Ishikawa (cell line): ENCODE measurements at regions not wholly inside any gene's neighbourhood (a gene's known extent, or its start where the extent isn't known, plus 50 kb on each side); places are given as distances from the start of the nearest gene placed in this dataset.

Source experiments
- CEBPB ChIP-seq: IDR thresholded peaks from 2 replicates; pipeline ENCODE4 v1.6.1; 2012
- CREB1 ChIP-seq: IDR thresholded peaks from 2 replicates; pipeline ENCODE4 v1.6.1; 2012; ENCODE audit warnings: low read depth
- EGR1 ChIP-seq: IDR thresholded peaks from 2 replicates; pipeline ENCODE4 v1.6.1; 2012
- EP300 ChIP-seq: IDR thresholded peaks from 2 replicates; pipeline ENCODE4 v1.6.1; 2012; ENCODE audit warnings: borderline replicate concordance
- FOXM1 ChIP-seq: IDR thresholded peaks from 2 replicates; pipeline ENCODE4 v1.6.1; 2012; ENCODE audit warnings: low read depth, borderline replicate concordance
- NFIC ChIP-seq: IDR thresholded peaks from 2 replicates; pipeline ENCODE4 v1.6.1; 2012
- RAD21 ChIP-seq: IDR thresholded peaks from 2 replicates; pipeline ENCODE4 v1.6.1; 2012; ENCODE audit warnings: low read depth
- TAF1 ChIP-seq: IDR thresholded peaks from 2 replicates; pipeline ENCODE4 v1.6.1; 2012; ENCODE audit warnings: low read depth, mild to moderate bottlenecking
- TCF12 ChIP-seq: IDR thresholded peaks from 2 replicates; pipeline ENCODE4 v1.6.1; 2012; ENCODE audit warnings: low read depth
- TEAD4 ChIP-seq: IDR thresholded peaks from 2 replicates; pipeline ENCODE4 v1.6.1; 2012
- YY1 ChIP-seq: IDR thresholded peaks from 2 replicates; pipeline ENCODE4 v1.6.1; 2012; ENCODE audit warnings: low read depth
- ZBTB7A ChIP-seq: IDR thresholded peaks from 2 replicates; pipeline ENCODE4 v1.6.1; 2012; ENCODE audit warnings: low read depth
- TF ChIP-seq, protein P1 (sequence below): IDR thresholded peaks from 2 replicates; pipeline ENCODE4 v1.6.1; 2012
- TF ChIP-seq, protein P2 (sequence below): IDR thresholded peaks from 2 replicates; pipeline ENCODE4 v1.6.1; 2012; ENCODE audit warnings: low read depth, mild to moderate bottlenecking

DNA sequence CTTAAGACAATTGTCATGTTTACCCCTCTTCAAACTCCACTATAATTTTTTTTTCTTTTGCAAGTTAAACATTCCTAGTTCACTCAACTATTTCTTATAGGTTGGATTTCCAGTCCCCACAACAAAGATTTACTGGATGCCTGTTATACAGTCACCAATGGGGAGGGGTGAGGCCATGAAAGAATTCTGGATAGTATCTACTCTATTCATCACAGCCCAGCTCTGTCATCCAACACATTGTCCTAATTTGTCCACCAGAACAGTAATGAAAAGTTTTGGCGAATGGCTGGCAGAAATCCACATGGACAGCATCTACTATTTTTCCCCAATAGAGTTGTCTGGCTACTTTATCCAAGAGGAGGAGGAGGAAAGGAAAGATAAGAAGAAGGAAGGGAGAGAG, 192.7 kb upstream of the S100G start:
- no peak for TF ChIP-seq TCF12
- TF ChIP-seq TEAD4 = no peak
- TF ChIP-seq, protein P1, sequence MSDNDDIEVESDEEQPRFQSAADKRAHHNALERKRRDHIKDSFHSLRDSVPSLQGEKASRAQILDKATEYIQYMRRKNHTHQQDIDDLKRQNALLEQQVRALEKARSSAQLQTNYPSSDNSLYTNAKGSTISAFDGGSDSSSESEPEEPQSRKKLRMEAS = no peak
- no peak for TF ChIP-seq YY1
- TF ChIP-seq TAF1 = no peak
- no peak for TF ChIP-seq NFIC
- no peak for TF ChIP-seq EP300
- no peak for TF ChIP-seq RAD21
- TF ChIP-seq CEBPB = no peak
- TF ChIP-seq ZBTB7A = no peak
- TF ChIP-seq, protein P2, sequence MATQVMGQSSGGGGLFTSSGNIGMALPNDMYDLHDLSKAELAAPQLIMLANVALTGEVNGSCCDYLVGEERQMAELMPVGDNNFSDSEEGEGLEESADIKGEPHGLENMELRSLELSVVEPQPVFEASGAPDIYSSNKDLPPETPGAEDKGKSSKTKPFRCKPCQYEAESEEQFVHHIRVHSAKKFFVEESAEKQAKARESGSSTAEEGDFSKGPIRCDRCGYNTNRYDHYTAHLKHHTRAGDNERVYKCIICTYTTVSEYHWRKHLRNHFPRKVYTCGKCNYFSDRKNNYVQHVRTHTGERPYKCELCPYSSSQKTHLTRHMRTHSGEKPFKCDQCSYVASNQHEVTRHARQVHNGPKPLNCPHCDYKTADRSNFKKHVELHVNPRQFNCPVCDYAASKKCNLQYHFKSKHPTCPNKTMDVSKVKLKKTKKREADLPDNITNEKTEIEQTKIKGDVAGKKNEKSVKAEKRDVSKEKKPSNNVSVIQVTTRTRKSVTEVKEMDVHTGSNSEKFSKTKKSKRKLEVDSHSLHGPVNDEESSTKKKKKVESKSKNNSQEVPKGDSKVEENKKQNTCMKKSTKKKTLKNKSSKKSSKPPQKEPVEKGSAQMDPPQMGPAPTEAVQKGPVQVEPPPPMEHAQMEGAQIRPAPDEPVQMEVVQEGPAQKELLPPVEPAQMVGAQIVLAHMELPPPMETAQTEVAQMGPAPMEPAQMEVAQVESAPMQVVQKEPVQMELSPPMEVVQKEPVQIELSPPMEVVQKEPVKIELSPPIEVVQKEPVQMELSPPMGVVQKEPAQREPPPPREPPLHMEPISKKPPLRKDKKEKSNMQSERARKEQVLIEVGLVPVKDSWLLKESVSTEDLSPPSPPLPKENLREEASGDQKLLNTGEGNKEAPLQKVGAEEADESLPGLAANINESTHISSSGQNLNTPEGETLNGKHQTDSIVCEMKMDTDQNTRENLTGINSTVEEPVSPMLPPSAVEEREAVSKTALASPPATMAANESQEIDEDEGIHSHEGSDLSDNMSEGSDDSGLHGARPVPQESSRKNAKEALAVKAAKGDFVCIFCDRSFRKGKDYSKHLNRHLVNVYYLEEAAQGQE = no peak
- no peak for TF ChIP-seq CREB1
- no peak for TF ChIP-seq FOXM1
- no peak for TF ChIP-seq EGR1
